ENCODE measurements at regions not wholly inside any gene's neighbourhood (a gene's known extent, or its start where the extent isn't known, plus 50 kb on each side); places are given as distances from the start of the nearest gene placed in this dataset.

DNA sequence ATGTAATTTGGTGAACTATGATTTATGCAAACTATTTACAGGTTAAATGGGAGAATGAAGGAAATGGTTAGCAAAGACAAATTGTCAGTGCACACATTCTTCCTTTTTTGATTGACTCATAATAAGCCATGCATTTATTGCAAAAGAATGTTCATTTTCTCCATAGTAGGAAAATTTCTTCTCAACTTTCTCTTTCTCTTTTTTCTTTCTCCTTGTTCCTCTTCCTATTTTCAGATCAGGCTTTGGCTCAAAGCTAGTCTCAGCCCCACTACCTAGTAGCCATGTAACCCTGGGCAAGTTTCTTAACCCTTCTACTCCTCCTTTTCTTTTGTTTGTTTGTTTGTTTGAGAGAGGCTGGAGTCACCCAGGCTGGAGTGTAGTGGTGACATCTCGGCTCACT lies 156.6 kb downstream of the PIK3R1 start:
- CTCF ChIA-PET, result no interaction called here
- POLR2A ChIA-PET, result no interaction called here
- H3K4me3 Mint-ChIP-seq, result no peak overlapping the region

DNA sequence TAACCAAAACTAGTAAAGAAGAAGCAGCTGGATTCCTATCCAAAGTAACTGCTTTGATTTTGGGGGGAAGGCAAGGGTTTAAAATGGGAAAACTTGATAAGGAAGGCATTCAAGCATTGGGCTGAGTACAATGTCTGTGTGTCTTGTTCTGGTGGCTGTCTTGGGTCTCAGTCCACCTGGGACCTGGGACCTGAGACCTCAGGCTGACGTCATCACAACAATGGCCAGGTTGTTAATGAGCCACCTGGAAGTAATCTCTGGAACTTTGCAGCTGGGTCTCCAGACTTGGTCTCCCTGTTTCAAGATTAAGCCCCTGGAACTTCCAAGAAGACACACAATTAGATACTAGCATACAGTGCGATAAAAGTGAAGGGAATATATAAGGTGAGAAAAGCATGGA lies 157.5 kb downstream of the PIK3R1 start:
- Histone ChIP-seq H3K4me1 (ENCODE audit: insufficient read depth, low read length) (peaks cover 19% of the 10 kb centered on the region), H3K27ac (ENCODE audit: low read depth in 1 of 2, low read length in 2 of 2) (no peak overlapping the region), H3K9me3 (ENCODE audit: control insufficient read depth in 1 of 2, insufficient read depth in 1 of 2, low read length in 2 of 2) (no peaks in the 10 kb centered on the region), H3K36me3 (ENCODE audit: insufficient read depth, low read length) (no peaks in the 10 kb centered on the region), H3K4me3 (ENCODE audit: low read length) (no peak overlapping the region), H3K27me3 (ENCODE audit: control insufficient read depth in 1 of 2, insufficient read depth in 2 of 2, low read length in 2 of 2) (no peaks in the 10 kb centered on the region)
- H3K4me1 Mint-ChIP-seq (ENCODE audit: low read depth), result peaks cover 34% of the 10 kb centered on the region
- no peaks in the 10 kb centered on the region for H3K27me3 Mint-ChIP-seq
- no peak for ATAC-seq (ENCODE audit: poor library complexity)
- DNase-seq, result no peak
- H3K27ac Mint-ChIP-seq, result no peak overlapping the region
- H3K9me3 Mint-ChIP-seq, result no peaks in the 10 kb centered on the region
- no peak overlapping the region for H3K4me3 Mint-ChIP-seq
- POLR2A ChIA-PET, result interaction anchor here (0.7 kb wide), 1 partner anchor 37 kb away, joined by 3 read pairs; no protein-coding TSS in a partner anchor
- TF ChIP-seq, protein P1, sequence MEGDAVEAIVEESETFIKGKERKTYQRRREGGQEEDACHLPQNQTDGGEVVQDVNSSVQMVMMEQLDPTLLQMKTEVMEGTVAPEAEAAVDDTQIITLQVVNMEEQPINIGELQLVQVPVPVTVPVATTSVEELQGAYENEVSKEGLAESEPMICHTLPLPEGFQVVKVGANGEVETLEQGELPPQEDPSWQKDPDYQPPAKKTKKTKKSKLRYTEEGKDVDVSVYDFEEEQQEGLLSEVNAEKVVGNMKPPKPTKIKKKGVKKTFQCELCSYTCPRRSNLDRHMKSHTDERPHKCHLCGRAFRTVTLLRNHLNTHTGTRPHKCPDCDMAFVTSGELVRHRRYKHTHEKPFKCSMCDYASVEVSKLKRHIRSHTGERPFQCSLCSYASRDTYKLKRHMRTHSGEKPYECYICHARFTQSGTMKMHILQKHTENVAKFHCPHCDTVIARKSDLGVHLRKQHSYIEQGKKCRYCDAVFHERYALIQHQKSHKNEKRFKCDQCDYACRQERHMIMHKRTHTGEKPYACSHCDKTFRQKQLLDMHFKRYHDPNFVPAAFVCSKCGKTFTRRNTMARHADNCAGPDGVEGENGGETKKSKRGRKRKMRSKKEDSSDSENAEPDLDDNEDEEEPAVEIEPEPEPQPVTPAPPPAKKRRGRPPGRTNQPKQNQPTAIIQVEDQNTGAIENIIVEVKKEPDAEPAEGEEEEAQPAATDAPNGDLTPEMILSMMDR (IDR thresholded peaks at IDR 0.05), result no peak
- CTCF ChIA-PET, result no interaction called here
- no peaks in the 10 kb centered on the region for H3K36me3 Mint-ChIP-seq (ENCODE audit: low read depth)
- intact Hi-C loops (cut with DNase I, micrococcal nuclease), result no loop called here

More for the DNA sequence above, 156.6 kb downstream of the PIK3R1 start:
- H3K4me1 ChIP-seq (ENCODE audit: insufficient read depth, low read length), result peaks cover 12% of the 10 kb centered on the region
- no peak overlapping the region for H3K27ac ChIP-seq (ENCODE audit: low read depth in 1 of 2, low read length in 2 of 2)
- Mint-ChIP-seq H3K27me3 (no peaks in the 10 kb centered on the region), H3K27ac (no peak overlapping the region), H3K4me1 (ENCODE audit: low read depth) (peaks cover 29% of the 10 kb centered on the region), H3K9me3 (no peaks in the 10 kb centered on the region), H3K36me3 (ENCODE audit: low read depth) (no peaks in the 10 kb centered on the region)
- H3K27me3 ChIP-seq (ENCODE audit: control insufficient read depth in 1 of 2, insufficient read depth in 2 of 2, low read length in 2 of 2), result no peaks in the 10 kb centered on the region
- no peak for DNase-seq
- no peak for ATAC-seq (ENCODE audit: poor library complexity)
- no peaks in the 10 kb centered on the region for H3K9me3 ChIP-seq (ENCODE audit: control insufficient read depth in 1 of 2, insufficient read depth in 1 of 2, low read length in 2 of 2)
- no peak overlapping the region for H3K4me3 ChIP-seq (ENCODE audit: low read length)
- no peaks in the 10 kb centered on the region for H3K36me3 ChIP-seq (ENCODE audit: insufficient read depth, low read length)
- intact Hi-C loops (cut with DNase I, micrococcal nuclease), result no loop called here
- TF ChIP-seq, protein P1 (IDR thresholded peaks at IDR 0.05), result no peak

DNA sequence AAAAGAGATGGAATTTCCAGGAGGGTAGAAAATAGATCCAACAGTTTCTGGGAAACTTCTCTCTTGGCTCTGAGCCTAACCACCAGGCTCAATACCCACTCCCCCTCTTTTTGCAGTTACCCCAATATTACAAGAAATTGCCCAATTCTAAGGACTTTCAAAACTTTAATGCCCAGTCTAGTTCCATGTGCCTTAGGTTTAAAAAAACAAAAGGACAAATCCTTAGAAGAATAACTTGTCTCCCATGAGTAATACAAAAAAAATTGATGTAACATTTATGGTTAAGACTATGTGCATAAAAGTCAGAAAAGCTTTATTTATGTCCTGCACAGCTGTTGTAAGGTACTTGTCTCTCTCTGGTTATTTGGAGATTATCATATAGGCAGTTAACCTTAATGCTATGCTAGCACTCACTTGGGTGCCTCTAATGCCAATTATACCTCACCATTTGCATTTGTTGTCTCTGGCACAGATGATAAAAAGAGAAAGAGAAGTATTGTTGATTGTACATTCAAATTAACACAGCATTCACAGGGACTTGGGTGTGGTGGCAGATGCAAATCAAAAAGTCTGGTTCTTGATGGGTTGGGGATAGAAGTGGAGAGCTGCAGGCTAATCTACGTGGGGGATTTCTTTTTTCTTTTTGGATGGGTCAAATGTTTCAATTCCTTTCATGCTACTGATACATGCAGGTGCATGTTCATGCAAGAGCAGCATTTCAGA lies 159.4 kb downstream of the PIK3R1 start:
- H3K27me3 ChIP-seq (ENCODE audit: control insufficient read depth in 1 of 2, insufficient read depth in 2 of 2, low read length in 2 of 2), result no peaks in the 10 kb centered on the region
- DNase-seq (no peak), ATAC-seq (ENCODE audit: poor library complexity) (no peak)
- H3K9me3 ChIP-seq (ENCODE audit: control insufficient read depth in 1 of 2, insufficient read depth in 1 of 2, low read length in 2 of 2), result no peaks in the 10 kb centered on the region
- no peaks in the 10 kb centered on the region for H3K36me3 Mint-ChIP-seq (ENCODE audit: low read depth)
- no peak overlapping the region for H3K4me3 ChIP-seq (ENCODE audit: low read length)
- H3K27me3 Mint-ChIP-seq, result no peaks in the 10 kb centered on the region
- intact Hi-C loops (cut with DNase I, micrococcal nuclease), result no loop called here
- peaks cover 22% of the 10 kb centered on the region for H3K4me1 ChIP-seq (ENCODE audit: insufficient read depth, low read length)
- no peaks in the 10 kb centered on the region for H3K9me3 Mint-ChIP-seq
- POLR2A ChIA-PET, result no interaction called here
- TF ChIP-seq, protein P1 (IDR thresholded peaks at IDR 0.05), result no peak
- no peak overlapping the region for H3K4me3 Mint-ChIP-seq
- no peaks in the 10 kb centered on the region for H3K36me3 ChIP-seq (ENCODE audit: insufficient read depth, low read length)
- peaks cover 33% of the 10 kb centered on the region for H3K4me1 Mint-ChIP-seq (ENCODE audit: low read depth)
- CTCF ChIA-PET, result no interaction called here
- no peak overlapping the region for H3K27ac Mint-ChIP-seq
- H3K27ac ChIP-seq (ENCODE audit: low read depth in 1 of 2, low read length in 2 of 2), result no peak overlapping the region

Measured in CD4-positive, alpha-beta T cell (primary cell).